HG02884 (cell line): ENCODE measurements at regions not wholly inside any gene's neighbourhood (a gene's known extent, or its start where the extent isn't known, plus 50 kb on each side); places are given as distances from the start of the nearest gene placed in this dataset.

Source experiments
- ATAC-seq: cut with Tn5 transposase; IDR thresholded peaks from one replicate; pipeline ENCODE4 v1.9.1; 2021; ENCODE audit warnings: mild to moderate bottlenecking, moderate library complexity; ENCODE audit not compliant: unreplicated experiment

- no peak for ATAC-seq
Measured at GRCh38 chr10:83957168-83957947, 182.0 kb upstream of the GHITM start.

- ATAC-seq: no peak
Measured at GRCh38 chr10:83959328-83959727, 180.0 kb upstream of the GHITM start.

- ATAC-seq: no peak
Measured at GRCh38 chr10:83960125-83960524, 179.2 kb upstream of the GHITM start.

- no peak for ATAC-seq
Measured at GRCh38 chr10:83961620-83962019, 177.7 kb upstream of the GHITM start.

GRCh38 chr10:83963446-83963845 lies 175.9 kb upstream of the GHITM start:
- ATAC-seq: no peak

- no peak for ATAC-seq
Measured at GRCh38 chr10:83965473-83965872, 173.8 kb upstream of the GHITM start.

- no peak for ATAC-seq
Measured at GRCh38 chr10:83968052-83968451, 171.3 kb upstream of the GHITM start.

- no peak for ATAC-seq
Measured at GRCh38 chr10:83978681-83979383, 160.5 kb upstream of the GHITM start.

GRCh38 chr10:83982812-83983211 lies 156.5 kb upstream of the GHITM start:
- ATAC-seq: no peak

- ATAC-seq: no peak
Measured at GRCh38 chr10:83983578-83984255, 155.6 kb upstream of the GHITM start.

GRCh38 chr10:83984256-83984640 lies 155.1 kb upstream of the GHITM start:
- no peak for ATAC-seq

- ATAC-seq: no peak
Measured at GRCh38 chr10:83986800-83987199, 152.5 kb upstream of the GHITM start.

- ATAC-seq: no peak
Measured at GRCh38 chr10:83987216-83987615, 152.1 kb upstream of the GHITM start.

- ATAC-seq: no peak
Measured at GRCh38 chr10:83988435-83988834, 150.9 kb upstream of the GHITM start.

- peak; percentile 95 for ATAC-seq
Measured at GRCh38 chr10:83990126-83990525, 149.2 kb upstream of the GHITM start.

GRCh38 chr10:83991986-83992753 lies 147.1 kb upstream of the GHITM start:
- peak; percentile 35 for ATAC-seq

- no peak for ATAC-seq
Measured at GRCh38 chr10:83994325-83994724, 145.0 kb upstream of the GHITM start.

- ATAC-seq: no peak
Measured at GRCh38 chr10:83995738-83996331, 143.5 kb upstream of the GHITM start.

- ATAC-seq: no peak
Measured at GRCh38 chr10:84004221-84004620, 135.1 kb upstream of the GHITM start.

GRCh38 chr10:84005403-84005802 lies 133.9 kb upstream of the GHITM start:
- no peak for ATAC-seq

GRCh38 chr10:84007482-84007881 lies 131.8 kb upstream of the GHITM start:
- no peak for ATAC-seq
